HFF-Myc (cell line): ENCODE measurements at regions not wholly inside any gene's neighbourhood (a gene's known extent, or its start where the extent isn't known, plus 50 kb on each side); places are given as distances from the start of the nearest gene placed in this dataset.
A peak's percentile ranks its signal among the peaks of the same experiment; 100 is the strongest.
"Not testable (repeated sequence)": the region's sequence is repeated elsewhere in the genome, so short reads cannot be mapped to it uniquely, and the experiment has no call there.

ENCODE experiments used
- DNase-seq: peaks from one replicate; pipeline ENCODE4 v3.0.0-alpha.2; 2011; ENCODE audit warnings: low read depth; ENCODE audit errors: extremely low read depth
- H3K4me3 ChIP-seq: replicated peaks from 2 replicates; pipeline ENCODE4 v1.5.1; 2011; ENCODE audit warnings: low read depth, mild to moderate bottlenecking, control low read depth, low read length
- TF ChIP-seq, protein P1 (sequence below): IDR thresholded peaks from 2 replicates; pipeline ENCODE4 v1.5.1; 2012; ENCODE audit warnings: mild to moderate bottlenecking, low read depth, low read length, control low read depth; ENCODE audit errors: missing control alignments

DNA sequence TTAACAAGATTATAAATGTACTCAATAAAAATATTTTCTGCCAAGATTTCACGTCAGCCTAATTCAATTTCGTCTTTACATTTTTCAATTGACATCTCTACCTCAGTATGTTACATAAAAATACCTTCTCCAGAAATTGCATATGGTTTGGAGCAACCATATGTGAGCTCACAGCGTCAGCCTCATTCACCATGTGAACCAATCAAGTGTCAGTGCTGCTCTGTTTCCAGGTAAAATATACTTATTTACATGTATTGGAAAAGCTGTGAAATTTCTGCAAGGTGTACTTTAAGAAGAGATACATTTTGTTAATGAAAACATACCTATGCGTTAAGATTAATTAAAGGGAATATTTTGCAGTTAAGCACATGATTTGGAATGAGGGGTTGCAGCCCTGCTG is 110.7 kb upstream of the PRSS1 start:
- H3K4me3 ChIP-seq: no peak overlapping the region
- TF ChIP-seq, protein P1, sequence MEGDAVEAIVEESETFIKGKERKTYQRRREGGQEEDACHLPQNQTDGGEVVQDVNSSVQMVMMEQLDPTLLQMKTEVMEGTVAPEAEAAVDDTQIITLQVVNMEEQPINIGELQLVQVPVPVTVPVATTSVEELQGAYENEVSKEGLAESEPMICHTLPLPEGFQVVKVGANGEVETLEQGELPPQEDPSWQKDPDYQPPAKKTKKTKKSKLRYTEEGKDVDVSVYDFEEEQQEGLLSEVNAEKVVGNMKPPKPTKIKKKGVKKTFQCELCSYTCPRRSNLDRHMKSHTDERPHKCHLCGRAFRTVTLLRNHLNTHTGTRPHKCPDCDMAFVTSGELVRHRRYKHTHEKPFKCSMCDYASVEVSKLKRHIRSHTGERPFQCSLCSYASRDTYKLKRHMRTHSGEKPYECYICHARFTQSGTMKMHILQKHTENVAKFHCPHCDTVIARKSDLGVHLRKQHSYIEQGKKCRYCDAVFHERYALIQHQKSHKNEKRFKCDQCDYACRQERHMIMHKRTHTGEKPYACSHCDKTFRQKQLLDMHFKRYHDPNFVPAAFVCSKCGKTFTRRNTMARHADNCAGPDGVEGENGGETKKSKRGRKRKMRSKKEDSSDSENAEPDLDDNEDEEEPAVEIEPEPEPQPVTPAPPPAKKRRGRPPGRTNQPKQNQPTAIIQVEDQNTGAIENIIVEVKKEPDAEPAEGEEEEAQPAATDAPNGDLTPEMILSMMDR: no peak
- DNase-seq: no peak

DNA sequence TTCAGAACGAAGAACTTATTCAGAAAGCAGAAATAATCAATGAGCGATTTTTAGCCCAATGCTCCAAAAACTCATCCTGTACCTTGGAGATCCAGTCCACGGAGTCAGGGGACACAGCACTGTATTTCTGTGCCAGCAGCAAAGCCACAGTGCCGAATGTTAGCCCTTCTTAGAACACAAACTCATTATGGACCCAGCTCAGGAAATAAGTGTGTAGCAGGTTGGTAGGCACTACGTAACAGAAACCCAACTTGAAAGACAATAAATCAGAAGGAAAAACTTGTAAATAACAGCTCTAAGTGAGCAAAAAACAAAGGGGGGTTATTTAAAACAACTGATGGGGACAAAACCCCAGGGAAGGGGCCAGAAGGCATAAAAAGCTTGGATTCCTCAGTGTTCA is 112.0 kb upstream of the PRSS1 start:
- TF ChIP-seq, protein P1: no peak
- DNase-seq: no peak

DNA sequence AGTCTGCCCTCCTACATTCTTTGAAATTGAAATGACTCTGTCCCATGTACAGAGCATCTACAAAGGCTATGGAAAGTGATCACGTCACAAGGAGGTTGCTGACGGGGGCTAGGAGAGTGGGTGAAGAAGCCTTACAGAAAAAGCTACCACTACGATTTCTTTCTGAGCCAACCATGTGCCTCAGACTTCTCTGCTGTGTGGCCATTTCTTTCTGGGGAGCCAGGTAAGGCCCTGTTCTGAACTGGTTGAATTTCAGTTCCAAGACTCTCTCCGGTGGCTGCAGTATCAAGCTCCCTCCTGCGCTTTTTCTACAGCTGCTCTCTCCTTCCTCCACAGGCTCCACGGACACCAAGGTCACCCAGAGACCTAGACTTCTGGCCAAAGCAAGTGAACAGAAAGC is 112.5 kb upstream of the PRSS1 start:
- TF ChIP-seq, protein P1: no peak
- no peak for DNase-seq
- no peak overlapping the region for H3K4me3 ChIP-seq

More for the DNA sequence above, 112.0 kb upstream of the PRSS1 start:
- no peak overlapping the region for H3K4me3 ChIP-seq

DNA sequence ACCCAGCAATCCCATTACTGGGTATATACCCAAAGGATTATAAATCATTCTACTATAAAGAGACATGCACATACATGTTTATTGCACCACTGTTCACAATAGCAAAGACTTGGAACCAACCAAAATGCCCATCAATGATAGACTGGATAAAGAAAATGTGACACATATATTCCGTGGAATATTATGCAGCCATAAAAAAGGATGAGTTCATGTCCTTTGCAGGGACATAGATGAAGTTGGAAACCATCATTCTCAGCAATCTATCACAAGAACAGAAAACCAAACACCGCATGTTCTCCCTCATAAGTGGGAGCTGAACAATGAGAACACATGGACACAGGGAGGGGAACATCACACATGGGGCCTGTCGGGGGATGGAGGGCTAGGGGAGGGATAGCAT is 113.2 kb upstream of the PRSS1 start:
- not testable (repeated sequence) for H3K4me3 ChIP-seq, DNase-seq

DNA sequence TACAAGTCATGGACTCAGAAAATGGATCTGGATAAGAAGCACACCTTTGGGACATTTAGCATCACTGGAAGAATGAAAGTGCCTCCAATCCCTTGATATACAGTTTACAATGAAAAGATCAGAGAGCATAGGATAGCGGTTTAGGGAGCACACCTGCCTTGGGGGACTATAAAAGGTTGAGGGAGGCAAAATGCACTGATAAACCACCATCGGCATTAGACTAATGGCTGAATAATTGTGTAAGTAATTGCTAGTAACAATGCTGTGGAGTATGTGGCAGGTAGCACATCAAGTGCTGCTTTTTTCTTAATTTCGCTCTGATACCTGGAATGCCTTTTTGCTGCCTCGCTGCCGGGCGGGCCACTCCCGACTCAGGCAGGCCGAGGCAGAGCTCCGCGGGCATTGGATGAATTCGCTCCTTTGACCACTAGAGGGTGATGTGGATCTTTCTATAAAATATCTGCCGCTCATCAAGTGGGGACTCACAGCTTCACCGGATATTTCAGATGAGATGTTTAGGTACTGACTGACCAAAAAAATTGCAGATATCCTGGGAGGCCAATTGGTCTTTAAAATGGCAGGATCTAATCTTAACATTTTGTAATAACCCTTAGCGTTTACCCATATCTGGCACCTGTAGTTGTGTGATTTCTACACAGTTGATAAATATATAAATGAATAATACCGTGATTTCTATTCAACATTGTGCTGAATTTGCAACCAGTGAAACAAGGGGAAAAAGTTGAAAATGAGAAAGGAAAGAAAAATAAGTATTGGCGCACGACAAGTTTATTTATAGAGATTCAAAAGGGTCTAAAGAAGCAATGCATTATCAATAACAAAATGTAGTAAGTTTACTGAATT is 116.8 kb upstream of the PRSS1 start:
- TF ChIP-seq, protein P1: peak; percentile 73
- no peak overlapping the region for H3K4me3 ChIP-seq
- peak; percentile 65 for DNase-seq

DNA sequence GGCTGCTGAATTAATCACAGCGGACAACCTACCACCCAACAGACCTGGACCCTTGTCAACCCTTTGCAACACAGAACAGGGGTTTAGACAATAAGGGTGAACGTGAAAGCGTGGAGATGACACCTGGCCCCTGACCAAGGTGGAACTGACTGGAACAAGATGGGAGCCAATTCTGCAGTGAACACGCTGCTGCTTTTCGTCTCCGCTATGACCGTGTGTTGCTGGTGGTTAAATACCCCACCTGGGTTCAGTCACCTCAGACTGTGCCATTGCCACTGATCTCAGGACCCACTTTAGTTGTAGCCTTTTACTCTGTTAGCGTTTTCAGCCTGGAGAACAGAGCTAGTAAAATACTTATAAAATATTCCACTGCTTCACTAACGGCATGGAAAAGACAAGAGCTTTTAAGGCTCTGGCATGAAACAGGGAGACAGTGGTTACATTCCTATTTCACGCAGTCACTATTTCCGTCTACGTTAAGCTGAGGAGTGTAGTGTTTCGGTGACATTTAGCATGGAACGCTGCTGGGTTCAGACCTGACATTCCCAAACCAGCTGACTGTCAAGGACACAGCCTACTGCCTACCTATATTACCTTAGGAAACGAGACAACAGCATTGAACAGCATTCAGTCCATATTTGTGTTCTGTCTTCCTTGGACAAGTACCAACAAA is 119.5 kb upstream of the PRSS1 start:
- H3K4me3 ChIP-seq: no peak overlapping the region
- TF ChIP-seq, protein P1: no peak
- DNase-seq: peak; percentile 12

DNA sequence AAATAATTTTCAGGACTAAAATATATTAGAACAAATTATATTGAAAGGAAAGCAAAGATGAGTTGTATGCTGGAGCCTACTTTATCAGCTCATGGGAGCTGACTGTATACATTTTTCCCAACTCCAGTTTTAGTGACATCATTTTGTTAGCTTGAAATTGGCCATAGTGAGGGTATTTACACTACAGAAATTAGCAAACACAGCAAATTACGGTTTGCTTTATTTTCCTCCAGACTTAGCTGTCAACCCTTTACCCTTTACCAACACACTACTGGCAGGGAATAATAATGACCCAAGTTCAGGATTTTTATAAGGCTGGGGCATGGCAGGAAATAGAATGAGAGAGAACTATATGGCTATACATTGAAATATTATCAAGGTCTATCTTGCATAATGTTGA is 120.3 kb upstream of the PRSS1 start:
- DNase-seq: no peak
- TF ChIP-seq, protein P1: no peak
- no peak overlapping the region for H3K4me3 ChIP-seq

DNA sequence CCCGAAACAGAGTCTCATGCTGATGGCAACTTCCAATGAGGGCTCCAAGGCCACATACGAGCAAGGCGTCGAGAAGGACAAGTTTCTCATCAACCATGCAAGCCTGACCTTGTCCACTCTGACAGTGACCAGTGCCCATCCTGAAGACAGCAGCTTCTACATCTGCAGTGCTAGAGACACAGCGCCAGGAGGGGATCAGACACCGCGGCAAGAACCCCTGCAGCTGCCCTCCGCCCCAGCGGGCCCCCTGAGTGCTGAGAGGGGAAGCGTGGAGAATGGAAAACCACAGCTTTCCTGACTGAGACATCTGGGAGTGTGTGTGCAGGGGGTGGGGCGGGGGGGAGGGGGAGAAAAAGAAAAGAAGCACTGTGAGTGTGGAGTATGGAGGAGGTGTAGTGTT is 122.0 kb upstream of the PRSS1 start:
- DNase-seq, H3K4me3 ChIP-seq: not testable (repeated sequence)
